ENCODE measurements at regions not wholly inside any gene's neighbourhood (a gene's known extent, or its start where the extent isn't known, plus 50 kb on each side); places are given as distances from the start of the nearest gene placed in this dataset.

GRCh38 chr10:44832595-44833390 is 78.3 kb upstream of the TMEM72 start:
- TF ChIP-seq Cebpa-rat (IDR thresholded peaks at IDR 0.05), result no peak
- Histone ChIP-seq H3K4me2 (peak overlapping the region in 3 of 11 experiments; percentile 24 to 68 (median 64); a peak in 2 of 22 replicates), H3K9ac (no peak overlapping the region), H3K27me3 (no peaks in the 10 kb centered on the region), H3K36me3 (no peaks in the 10 kb centered on the region), H4K20me1 (no peaks in the 10 kb centered on the region), H3K9me3 (replicated peaks in 1 of 11) (0 out of 22 replicates have a peak, but pooled peaks cover 0 to under 1% (median 0%) of the 10 kb centered on the region in 11 experiments), H3K4me1 (peaks cover 7 to 44% (median 32%) of the 10 kb centered on the region in 10 experiments), H3K4me3 (no peak overlapping the region), H3K27ac (no peak overlapping the region)

DNA sequence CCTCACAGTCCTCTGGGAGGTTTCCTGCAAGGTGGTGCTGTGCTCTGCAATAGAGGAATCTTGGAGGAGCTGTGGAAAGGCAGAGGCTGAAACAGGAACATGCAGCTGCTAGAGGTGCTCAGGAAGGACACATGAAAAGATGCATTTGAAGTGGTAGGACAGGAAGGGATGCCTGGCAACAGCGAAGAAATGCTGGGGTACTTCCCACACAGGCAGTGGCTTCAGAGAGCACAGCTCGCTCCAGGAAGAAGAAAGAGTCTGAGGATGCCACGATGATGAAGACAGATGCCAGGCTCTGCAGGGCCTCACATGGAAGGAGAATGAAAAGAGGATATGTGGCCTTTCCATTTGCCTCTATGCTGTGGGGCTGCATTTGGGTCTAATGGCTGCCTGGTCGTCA is 77.0 kb upstream of the TMEM72 start:
- peak overlapping the region in 9 of 11 experiments; percentile 19 to 68 (median 53); a peak in 17 of 22 replicates for H3K4me2 ChIP-seq
- H3K9me3 ChIP-seq (replicated peaks in 1 of 11), result no peaks in the 10 kb centered on the region
- H3K27me3 ChIP-seq, result no peaks in the 10 kb centered on the region
- no peak overlapping the region for H3K27ac ChIP-seq
- no peak overlapping the region for H3K9ac ChIP-seq
- no peak for TF ChIP-seq Cebpa-rat (IDR thresholded peaks at IDR 0.05)
- H3K4me3 ChIP-seq, result no peak overlapping the region
- no peaks in the 10 kb centered on the region for H3K36me3 ChIP-seq
- peaks cover 7 to 47% (median 28%) of the 10 kb centered on the region in 10 experiments for H3K4me1 ChIP-seq
- no peaks in the 10 kb centered on the region for H4K20me1 ChIP-seq

DNA sequence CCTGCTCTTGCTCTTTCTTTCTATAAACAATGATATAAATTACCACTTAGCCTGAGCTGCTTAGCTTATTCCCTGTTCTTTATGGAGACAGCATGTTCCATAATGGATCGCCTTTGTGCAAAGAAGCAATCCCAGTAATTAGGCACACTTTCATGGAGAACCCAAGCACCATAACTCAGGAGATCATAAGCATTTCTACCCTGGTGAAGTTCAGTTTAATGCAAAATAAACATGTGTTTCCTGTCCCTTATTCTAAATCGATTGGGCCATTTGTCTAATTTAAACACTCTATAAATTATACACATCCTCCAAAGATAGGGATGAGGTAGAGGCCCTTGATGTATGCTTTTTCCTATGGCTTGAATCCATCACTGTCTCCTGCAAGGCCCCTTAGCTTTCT is 75.8 kb upstream of the TMEM72 start:
- H3K4me1 ChIP-seq, result peaks cover 10 to 58% (median 37%) of the 10 kb centered on the region in 10 experiments
- no peak overlapping the region for H3K9ac ChIP-seq
- H3K27ac ChIP-seq, result no peak overlapping the region
- no peak overlapping the region for H3K4me3 ChIP-seq
- TF ChIP-seq Cebpa-rat (IDR thresholded peaks at IDR 0.05), result no peak
- no peaks in the 10 kb centered on the region for H3K9me3 ChIP-seq (replicated peaks in 1 of 11)
- H3K27me3 ChIP-seq, result no peaks in the 10 kb centered on the region
- no peaks in the 10 kb centered on the region for H3K36me3 ChIP-seq
- H4K20me1 ChIP-seq, result no peaks in the 10 kb centered on the region
- H3K4me2 ChIP-seq, result peak overlapping the region in 6 of 11 experiments; percentile 4 to 68 (median 64); a peak in 7 of 22 replicates

GRCh38 chr10:44843484-44843883 is 67.7 kb upstream of the TMEM72 start:
- H3K36me3 ChIP-seq, result no peaks in the 10 kb centered on the region
- no peak overlapping the region for H3K4me2 ChIP-seq
- H3K27me3 ChIP-seq, result no peaks in the 10 kb centered on the region
- TF ChIP-seq Cebpa-rat (IDR thresholded peaks at IDR 0.05), result no peak
- H3K27ac ChIP-seq, result no peak overlapping the region
- no peak overlapping the region for H3K4me3 ChIP-seq
- peaks cover 0 to 9% (median 3%) of the 10 kb centered on the region in 11 experiments; a peak in 10 of 22 replicates for H3K9me3 ChIP-seq (replicated peaks in 1 of 11)
- no peaks in the 10 kb centered on the region for H4K20me1 ChIP-seq
- H3K9ac ChIP-seq, result no peak overlapping the region
- H3K4me1 ChIP-seq, result peaks cover 10 to 25% (median 19%) of the 10 kb centered on the region in 10 experiments

- H3K36me3 ChIP-seq, result no peaks in the 10 kb centered on the region
- no peaks in the 10 kb centered on the region for H3K27me3 ChIP-seq
- TF ChIP-seq Cebpa-rat (IDR thresholded peaks at IDR 0.05), result no peak
- H3K4me1 ChIP-seq, result peaks cover 0 to 4% (median under 1%) of the 10 kb centered on the region in 10 experiments; a peak in 6 of 20 replicates
- peaks cover 0 to 18% (median 11%) of the 10 kb centered on the region in 11 experiments; a peak in 10 of 22 replicates for H3K9me3 ChIP-seq (replicated peaks in 1 of 11)
- H4K20me1 ChIP-seq, result no peaks in the 10 kb centered on the region
- H3K4me2 ChIP-seq, result no peak overlapping the region
- no peak overlapping the region for H3K27ac ChIP-seq
- no peak overlapping the region for H3K4me3 ChIP-seq
- no peak overlapping the region for H3K9ac ChIP-seq
Observed at GRCh38 chr10:44845361-44846175, 65.6 kb upstream of the TMEM72 start.

- Histone ChIP-seq H3K27me3 (no peaks in the 10 kb centered on the region), H3K9me3 (replicated peaks in 1 of 11) (peaks cover 0 to 18% (median 11%) of the 10 kb centered on the region in 11 experiments; a peak in 10 of 22 replicates), H3K9ac (no peak overlapping the region), H3K4me1 (0 out of 20 replicates have a peak, but pooled peaks cover 0 to 4% (median 0%) of the 10 kb centered on the region in 10 experiments), H4K20me1 (no peaks in the 10 kb centered on the region), H3K4me2 (no peak overlapping the region), H3K4me3 (no peak overlapping the region), H3K27ac (no peak overlapping the region), H3K36me3 (no peaks in the 10 kb centered on the region)
- TF ChIP-seq Cebpa-rat (IDR thresholded peaks at IDR 0.05), result no peak
Observed at GRCh38 chr10:44847110-44847509, 64.0 kb upstream of the TMEM72 start.

DNA sequence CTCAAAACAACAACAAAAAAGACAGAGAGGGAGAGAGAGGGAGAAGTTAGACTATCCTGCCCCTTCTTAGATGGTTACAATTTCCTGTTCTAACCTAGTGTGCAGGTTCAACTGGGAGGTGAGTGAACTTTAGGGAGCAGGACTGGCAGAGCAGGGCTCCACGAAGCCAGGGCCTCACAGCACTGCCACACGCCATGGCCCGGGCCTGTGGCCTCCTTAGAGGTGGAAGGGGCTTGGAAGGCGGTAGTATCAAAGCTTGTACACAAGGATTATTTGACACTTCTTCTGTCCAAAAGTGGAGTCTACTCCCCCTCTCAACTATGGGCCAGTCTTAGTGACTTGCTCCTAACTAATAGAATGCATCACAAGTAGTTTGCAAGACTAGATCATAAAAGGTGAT is 62.9 kb upstream of the TMEM72 start:
- peaks cover 0 to 18% (median 11%) of the 10 kb centered on the region in 11 experiments; a peak in 10 of 22 replicates for H3K9me3 ChIP-seq (replicated peaks in 1 of 11)
- H3K4me2 ChIP-seq, result no peak overlapping the region
- no peak for TF ChIP-seq Cebpa-rat (IDR thresholded peaks at IDR 0.05)
- H3K36me3 ChIP-seq, result no peaks in the 10 kb centered on the region
- H3K4me3 ChIP-seq, result no peak overlapping the region
- peaks cover 0 to 9% (median 2%) of the 10 kb centered on the region in 10 experiments; a peak in 11 of 20 replicates for H3K4me1 ChIP-seq
- H3K9ac ChIP-seq, result no peak overlapping the region
- no peaks in the 10 kb centered on the region for H4K20me1 ChIP-seq
- no peaks in the 10 kb centered on the region for H3K27me3 ChIP-seq
- no peak overlapping the region for H3K27ac ChIP-seq

DNA sequence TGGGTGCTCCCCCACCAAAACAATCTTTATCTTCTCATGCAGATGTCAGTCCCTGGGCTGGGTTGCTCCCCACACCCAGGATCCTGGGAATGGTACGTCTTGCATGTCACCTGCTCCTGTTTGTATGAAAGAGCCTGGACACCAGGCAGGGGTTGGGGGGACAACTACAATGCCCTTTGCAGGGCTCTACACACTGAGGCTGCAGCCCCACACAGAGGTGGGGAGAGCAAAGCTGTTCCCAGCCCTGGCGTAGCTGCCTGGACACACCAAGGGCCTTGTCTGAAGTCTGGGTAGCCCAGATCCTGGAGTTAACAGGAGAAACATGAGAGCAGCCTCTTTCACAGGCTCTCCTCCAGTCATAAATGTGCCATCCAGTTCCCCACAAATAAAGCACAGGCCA is 61.2 kb upstream of the TMEM72 start:
- Histone ChIP-seq H3K27me3 (no peaks in the 10 kb centered on the region), H3K4me2 (no peak overlapping the region), H3K9me3 (replicated peaks in 1 of 11) (peaks cover 0 to 18% (median 11%) of the 10 kb centered on the region in 11 experiments; a peak in 10 of 22 replicates), H3K4me1 (peaks cover 0 to 26% (median 19%) of the 10 kb centered on the region in 10 experiments; a peak in 15 of 20 replicates), H3K36me3 (no peaks in the 10 kb centered on the region), H3K9ac (no peak overlapping the region), H4K20me1 (no peaks in the 10 kb centered on the region), H3K4me3 (no peak overlapping the region), H3K27ac (no peak overlapping the region)
- no peak for TF ChIP-seq Cebpa-rat (IDR thresholded peaks at IDR 0.05)

DNA sequence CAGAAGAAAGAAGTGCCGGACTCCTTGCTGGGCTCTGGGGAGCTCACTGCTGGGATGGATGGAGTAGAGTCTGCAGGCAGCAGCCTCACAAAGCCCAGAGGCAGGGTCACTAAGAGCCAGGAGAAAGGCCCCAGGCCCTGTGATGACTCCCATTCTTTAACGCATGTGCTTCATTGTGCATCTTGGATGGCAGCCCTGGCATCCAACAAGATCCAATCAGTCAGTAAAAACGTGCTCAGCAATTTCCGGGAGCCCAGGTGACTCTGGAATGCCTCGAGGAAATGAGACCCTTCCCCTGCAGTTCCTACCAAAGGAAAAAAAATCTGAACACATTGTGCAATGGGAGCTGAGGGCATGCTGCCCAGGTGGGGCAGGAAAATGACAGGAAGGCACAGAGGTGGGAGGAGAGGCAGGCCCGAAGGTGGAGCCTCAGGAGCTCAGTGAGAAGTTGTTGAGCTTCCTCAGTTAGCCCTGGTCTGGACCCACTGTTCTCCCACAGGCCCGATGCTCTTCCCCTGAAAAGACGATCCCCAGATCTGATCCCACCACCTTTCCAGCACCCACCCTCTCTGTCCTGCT is 60.7 kb upstream of the TMEM72 start:
- Histone ChIP-seq H3K4me1 (peaks cover 0 to 31% (median 24%) of the 10 kb centered on the region in 10 experiments; a peak in 15 of 20 replicates), H3K9me3 (replicated peaks in 1 of 11) (peaks cover 0 to 18% (median 11%) of the 10 kb centered on the region in 11 experiments; a peak in 10 of 22 replicates), H3K27me3 (no peaks in the 10 kb centered on the region), H3K27ac (no peak overlapping the region), H3K4me3 (no peak overlapping the region), H4K20me1 (no peaks in the 10 kb centered on the region), H3K4me2 (no peak overlapping the region), H3K9ac (no peak overlapping the region), H3K36me3 (no peaks in the 10 kb centered on the region)
- no peak for TF ChIP-seq Cebpa-rat (IDR thresholded peaks at IDR 0.05)
